ENCODE measurements at regions not wholly inside any gene's neighbourhood (a gene's known extent, or its start where the extent isn't known, plus 50 kb on each side); places are given as distances from the start of the nearest gene placed in this dataset.

DNA sequence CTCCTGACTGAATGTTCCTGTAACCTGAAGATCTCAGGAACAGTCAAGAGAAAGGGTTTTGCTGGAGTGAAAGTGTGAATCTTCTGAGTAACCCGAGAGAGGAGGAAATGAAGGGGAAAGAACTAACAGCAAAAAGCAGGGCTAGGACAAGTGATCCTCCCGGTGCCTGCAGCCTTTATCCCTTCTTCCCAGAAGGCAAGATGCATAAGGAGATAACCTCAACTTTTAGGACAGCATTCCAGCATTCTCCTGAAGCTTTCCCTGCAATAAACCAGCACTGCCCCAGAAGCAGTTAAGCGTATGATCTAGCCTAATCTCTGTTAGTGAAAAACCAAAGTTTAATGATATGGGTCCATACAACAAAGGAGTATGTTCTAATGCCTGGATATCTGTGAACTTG is 298.8 kb downstream of the MEX3B start:
- intact Hi-C loops (cut with DNase I; ENCODE audit: low total_unique reads), result no loop called here
- Histone ChIP-seq H3K9me3 (no peaks in the 10 kb centered on the region), H3K36me3 (no peaks in the 10 kb centered on the region), H3K27ac (no peak overlapping the region), H3K4me1 (peaks cover 0 to 8% of the 10 kb centered on the region in 2 donors), H3K4me3 (no peak overlapping the region), H3K27me3 (no peaks in the 10 kb centered on the region)
- TF ChIP-seq, protein P1, sequence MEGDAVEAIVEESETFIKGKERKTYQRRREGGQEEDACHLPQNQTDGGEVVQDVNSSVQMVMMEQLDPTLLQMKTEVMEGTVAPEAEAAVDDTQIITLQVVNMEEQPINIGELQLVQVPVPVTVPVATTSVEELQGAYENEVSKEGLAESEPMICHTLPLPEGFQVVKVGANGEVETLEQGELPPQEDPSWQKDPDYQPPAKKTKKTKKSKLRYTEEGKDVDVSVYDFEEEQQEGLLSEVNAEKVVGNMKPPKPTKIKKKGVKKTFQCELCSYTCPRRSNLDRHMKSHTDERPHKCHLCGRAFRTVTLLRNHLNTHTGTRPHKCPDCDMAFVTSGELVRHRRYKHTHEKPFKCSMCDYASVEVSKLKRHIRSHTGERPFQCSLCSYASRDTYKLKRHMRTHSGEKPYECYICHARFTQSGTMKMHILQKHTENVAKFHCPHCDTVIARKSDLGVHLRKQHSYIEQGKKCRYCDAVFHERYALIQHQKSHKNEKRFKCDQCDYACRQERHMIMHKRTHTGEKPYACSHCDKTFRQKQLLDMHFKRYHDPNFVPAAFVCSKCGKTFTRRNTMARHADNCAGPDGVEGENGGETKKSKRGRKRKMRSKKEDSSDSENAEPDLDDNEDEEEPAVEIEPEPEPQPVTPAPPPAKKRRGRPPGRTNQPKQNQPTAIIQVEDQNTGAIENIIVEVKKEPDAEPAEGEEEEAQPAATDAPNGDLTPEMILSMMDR (IDR thresholded peaks at IDR 0.05), result no peak
- TF ChIP-seq POLR2A (IDR thresholded peaks at IDR 0.05) (no peak), POLR2AphosphoS5 (IDR thresholded peaks at IDR 0.05) (no peak)
- no peak for DNase-seq (ENCODE audit: low spot score in 2 of 2)

DNA sequence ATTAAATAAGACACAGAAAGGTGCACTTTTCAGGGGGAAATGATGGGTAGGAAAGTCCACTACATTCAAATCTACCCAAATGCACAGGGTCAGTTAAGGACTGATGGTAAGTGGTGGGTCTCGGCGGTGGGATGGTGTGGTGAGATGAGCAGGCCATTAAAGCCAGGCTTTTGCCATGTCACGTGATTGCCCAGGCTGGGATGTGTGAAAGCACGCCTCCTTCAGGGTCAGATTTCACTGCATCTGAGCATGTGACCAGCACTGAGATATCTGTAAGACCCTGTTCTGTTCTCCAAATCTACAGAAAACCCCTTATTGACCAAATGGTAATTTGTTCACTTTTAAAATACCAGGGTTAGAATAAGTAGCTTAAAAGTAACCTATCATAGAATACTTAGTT is 301.5 kb downstream of the MEX3B start:
- TF ChIP-seq, protein P1 (IDR thresholded peaks at IDR 0.05), result no peak
- no peak for TF ChIP-seq POLR2A (IDR thresholded peaks at IDR 0.05)
- no peak for TF ChIP-seq POLR2AphosphoS5 (IDR thresholded peaks at IDR 0.05)
- no peaks in the 10 kb centered on the region for H3K27me3 ChIP-seq
- DNase-seq (ENCODE audit: low spot score in 2 of 2), result no peak
- no peaks in the 10 kb centered on the region for H3K4me1 ChIP-seq
- no peak overlapping the region for H3K27ac ChIP-seq
- no peaks in the 10 kb centered on the region for H3K36me3 ChIP-seq
- no peaks in the 10 kb centered on the region for H3K9me3 ChIP-seq
- H3K4me3 ChIP-seq, result no peak overlapping the region
- intact Hi-C loops (cut with DNase I; ENCODE audit: low total_unique reads), result no loop called here

DNA sequence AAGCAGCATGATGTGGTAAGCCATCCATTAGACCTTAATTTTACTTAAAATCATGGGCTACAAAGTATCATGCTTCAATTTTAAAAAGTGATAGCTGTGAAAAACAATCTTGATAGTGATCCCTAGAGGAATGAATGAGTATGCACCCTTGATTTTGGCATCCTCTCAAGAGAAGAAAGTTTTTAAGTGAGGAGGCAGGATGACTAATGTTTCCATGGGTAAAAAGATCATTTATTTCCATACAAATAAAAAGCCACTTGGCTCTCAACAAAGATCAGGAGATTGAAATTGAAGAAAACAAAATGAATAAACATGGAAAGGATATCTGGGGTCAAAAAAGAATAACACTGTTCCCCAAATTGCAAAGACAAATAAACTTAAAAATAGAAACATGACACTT is 305.4 kb downstream of the MEX3B start:
- TF ChIP-seq, protein P1 (IDR thresholded peaks at IDR 0.05), result no peak

DNA sequence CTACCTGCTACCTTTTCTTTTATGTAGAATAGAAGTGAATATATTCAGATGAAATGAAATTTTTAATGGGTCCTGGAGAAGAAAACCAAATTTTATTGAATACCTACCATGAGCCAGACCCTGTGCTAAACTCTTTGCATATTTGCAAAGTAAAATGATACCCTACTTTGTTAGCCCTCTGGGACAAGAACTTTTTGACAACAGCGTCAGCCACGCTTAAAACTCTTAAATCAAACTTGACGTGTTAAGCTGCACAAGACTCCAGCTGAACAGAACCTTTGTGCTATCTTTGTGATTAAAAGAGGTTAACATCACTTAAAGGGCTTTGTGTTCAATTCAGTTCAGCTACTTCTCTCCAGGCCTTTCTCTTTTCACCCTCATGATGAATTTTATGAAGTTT is 316.5 kb downstream of the MEX3B start:
- intact Hi-C loops (cut with DNase I; ENCODE audit: low total_unique reads), result no loop called here
- Histone ChIP-seq H3K4me1 (no peaks in the 10 kb centered on the region), H3K36me3 (no peaks in the 10 kb centered on the region), H3K4me3 (no peak overlapping the region), H3K9me3 (no peaks in the 10 kb centered on the region), H3K27ac (no peak overlapping the region), H3K27me3 (no peaks in the 10 kb centered on the region)
- DNase-seq (ENCODE audit: low spot score in 2 of 2), result no peak
- no peak for TF ChIP-seq POLR2AphosphoS5 (IDR thresholded peaks at IDR 0.05)
- no peak for TF ChIP-seq POLR2A (IDR thresholded peaks at IDR 0.05)
- TF ChIP-seq, protein P1 (IDR thresholded peaks at IDR 0.05), result no peak

More for the DNA sequence above, 305.4 kb downstream of the MEX3B start:
- Histone ChIP-seq H3K4me1 (no peaks in the 10 kb centered on the region), H3K36me3 (no peaks in the 10 kb centered on the region), H3K9me3 (no peaks in the 10 kb centered on the region), H3K27me3 (no peaks in the 10 kb centered on the region), H3K4me3 (no peak overlapping the region), H3K27ac (no peak overlapping the region)
- DNase-seq (ENCODE audit: low spot score in 2 of 2), result no peak
- intact Hi-C loops (cut with DNase I; ENCODE audit: low total_unique reads), result no loop called here

DNA sequence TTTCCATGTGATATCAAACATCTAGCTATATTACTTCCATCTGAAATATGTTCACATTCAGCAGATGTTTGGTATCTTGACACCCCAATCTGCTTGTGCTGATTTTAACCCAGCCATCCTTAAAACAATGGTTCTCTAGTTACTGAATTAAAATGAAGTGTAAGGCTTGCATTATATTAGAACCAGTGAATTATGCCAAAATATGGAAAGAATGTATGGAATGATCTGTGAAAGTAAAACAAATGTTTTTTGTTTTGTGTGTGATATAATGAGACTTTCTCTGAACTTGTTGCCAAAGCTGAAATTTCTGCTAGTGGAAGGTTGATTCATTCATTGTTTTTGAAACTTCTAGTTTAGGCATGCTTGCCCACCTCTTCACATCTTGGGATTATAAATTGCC is 317.1 kb downstream of the MEX3B start:
- H3K36me3 ChIP-seq, result no peaks in the 10 kb centered on the region
- H3K4me1 ChIP-seq, result no peaks in the 10 kb centered on the region
- H3K9me3 ChIP-seq, result no peaks in the 10 kb centered on the region
- no peaks in the 10 kb centered on the region for H3K27me3 ChIP-seq
- TF ChIP-seq POLR2A (IDR thresholded peaks at IDR 0.05) (no peak), POLR2AphosphoS5 (IDR thresholded peaks at IDR 0.05) (no peak)
- TF ChIP-seq, protein P1 (IDR thresholded peaks at IDR 0.05), result no peak
- no peak overlapping the region for H3K27ac ChIP-seq
- no peak for DNase-seq (ENCODE audit: low spot score in 2 of 2)
- H3K4me3 ChIP-seq, result no peak overlapping the region
- intact Hi-C loops (cut with DNase I; ENCODE audit: low total_unique reads), result no loop called here

All from breast epithelium (tissue), 4 donors.